GM13977 (cell line): ENCODE measurements at regions not wholly inside any gene's neighbourhood (a gene's known extent, or its start where the extent isn't known, plus 50 kb on each side); places are given as distances from the start of the nearest gene placed in this dataset.
"Not testable (repeated sequence)": the region's sequence is repeated elsewhere in the genome, so short reads cannot be mapped to it uniquely, and the experiment has no call there.

Experiments
- DNase-seq: peaks from one replicate; pipeline ENCODE4 v3.0.0; 2012; ENCODE audit warnings: low spot score
- CTCF ChIP-seq: IDR thresholded peaks from 2 replicates; pipeline ENCODE4 v1.5.1; 2012; ENCODE audit warnings: mild to moderate bottlenecking, control low read depth; ENCODE audit not compliant: insufficient read depth; ENCODE audit errors: extremely low read depth, missing control alignments
- in situ Hi-C: fragments of 300-500 bp; cut with MboI; formaldehyde crosslinking; loops from one replicate; pipeline ENCODE4 v1.12.0; 2022; ENCODE audit warnings: low sequenced_read_pairs, low pct_unique_long_range_greater_than_20kb, mixed read lengths, inconsistent platforms; ENCODE audit not compliant: unreplicated experiment

- no peak for TF ChIP-seq CTCF
- in situ Hi-C loops: no loop called here
- no peak for DNase-seq
These were observed 239.2 kb upstream of the FZD8 start for GRCh38 chr10:35881320-35881719.

GRCh38 chr10:35876248-35876647 is 234.2 kb upstream of the FZD8 start:
- no peak for TF ChIP-seq CTCF
- in situ Hi-C loops: no loop called here
- DNase-seq: no peak

GRCh38 chr10:35875016-35875676 is 233.1 kb upstream of the FZD8 start:
- no peak for TF ChIP-seq CTCF
- in situ Hi-C loops: no loop called here

GRCh38 chr10:35874311-35875015 is 232.4 kb upstream of the FZD8 start:
- in situ Hi-C loops: no loop called here
- no peak for TF ChIP-seq CTCF
- DNase-seq: no peak

More at GRCh38 chr10:35875016-35875676, 233.1 kb upstream of the FZD8 start:
- no peak for DNase-seq

- no peak for TF ChIP-seq CTCF
- in situ Hi-C loops: no loop called here
- DNase-seq: no peak
These were observed 230.6 kb upstream of the FZD8 start for GRCh38 chr10:35872671-35873070.

GRCh38 chr10:35870665-35871310 is 228.7 kb upstream of the FZD8 start:
- no peak for TF ChIP-seq CTCF
- in situ Hi-C loops: no loop called here
- DNase-seq: no peak

- DNase-seq, in situ Hi-C loops: not testable (repeated sequence)
These were observed 216.7 kb upstream of the FZD8 start for GRCh38 chr10:35858676-35859283.
